ENCODE measurements at regions not wholly inside any gene's neighbourhood (a gene's known extent, or its start where the extent isn't known, plus 50 kb on each side); places are given as distances from the start of the nearest gene placed in this dataset.
A peak's percentile ranks its signal among the peaks of the same experiment; 100 is the strongest.

DNA sequence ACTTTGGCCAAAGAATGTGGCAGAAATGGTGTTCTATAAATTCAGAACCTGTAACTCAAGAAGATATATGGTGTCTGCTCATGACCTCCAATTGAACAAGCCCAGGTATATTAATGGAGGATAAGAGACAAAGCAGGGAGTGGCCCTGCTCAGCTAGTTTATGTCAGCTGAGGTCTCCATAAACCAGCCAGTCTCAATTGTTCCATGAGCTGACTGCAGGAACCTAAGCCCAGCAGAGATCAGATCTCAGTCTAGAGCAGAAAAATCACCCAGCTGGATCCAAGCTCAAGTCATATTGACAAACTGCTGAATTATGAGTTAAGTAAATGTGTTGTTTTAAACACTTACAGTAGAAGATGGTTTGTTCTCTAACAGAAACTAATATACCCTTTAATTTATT, 105.5 kb upstream of the SGCE start (continued):
- TF ChIP-seq, protein P1, sequence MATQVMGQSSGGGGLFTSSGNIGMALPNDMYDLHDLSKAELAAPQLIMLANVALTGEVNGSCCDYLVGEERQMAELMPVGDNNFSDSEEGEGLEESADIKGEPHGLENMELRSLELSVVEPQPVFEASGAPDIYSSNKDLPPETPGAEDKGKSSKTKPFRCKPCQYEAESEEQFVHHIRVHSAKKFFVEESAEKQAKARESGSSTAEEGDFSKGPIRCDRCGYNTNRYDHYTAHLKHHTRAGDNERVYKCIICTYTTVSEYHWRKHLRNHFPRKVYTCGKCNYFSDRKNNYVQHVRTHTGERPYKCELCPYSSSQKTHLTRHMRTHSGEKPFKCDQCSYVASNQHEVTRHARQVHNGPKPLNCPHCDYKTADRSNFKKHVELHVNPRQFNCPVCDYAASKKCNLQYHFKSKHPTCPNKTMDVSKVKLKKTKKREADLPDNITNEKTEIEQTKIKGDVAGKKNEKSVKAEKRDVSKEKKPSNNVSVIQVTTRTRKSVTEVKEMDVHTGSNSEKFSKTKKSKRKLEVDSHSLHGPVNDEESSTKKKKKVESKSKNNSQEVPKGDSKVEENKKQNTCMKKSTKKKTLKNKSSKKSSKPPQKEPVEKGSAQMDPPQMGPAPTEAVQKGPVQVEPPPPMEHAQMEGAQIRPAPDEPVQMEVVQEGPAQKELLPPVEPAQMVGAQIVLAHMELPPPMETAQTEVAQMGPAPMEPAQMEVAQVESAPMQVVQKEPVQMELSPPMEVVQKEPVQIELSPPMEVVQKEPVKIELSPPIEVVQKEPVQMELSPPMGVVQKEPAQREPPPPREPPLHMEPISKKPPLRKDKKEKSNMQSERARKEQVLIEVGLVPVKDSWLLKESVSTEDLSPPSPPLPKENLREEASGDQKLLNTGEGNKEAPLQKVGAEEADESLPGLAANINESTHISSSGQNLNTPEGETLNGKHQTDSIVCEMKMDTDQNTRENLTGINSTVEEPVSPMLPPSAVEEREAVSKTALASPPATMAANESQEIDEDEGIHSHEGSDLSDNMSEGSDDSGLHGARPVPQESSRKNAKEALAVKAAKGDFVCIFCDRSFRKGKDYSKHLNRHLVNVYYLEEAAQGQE (IDR thresholded peaks at IDR 0.05; ENCODE audit: low read depth, low read length), result no peak
- no peak for TF ChIP-seq GATA2 (CRISPR knock-in tag; IDR thresholded peaks at IDR 0.05)
- TF ChIP-seq SMC3 (IDR thresholded peaks at IDR 0.05; ENCODE audit: low read depth, low read length), result no peak
- no peak for TF ChIP-seq RCOR1 (IDR thresholded peaks at IDR 0.05; ENCODE audit: low read length)
- TF ChIP-seq, protein P2, sequence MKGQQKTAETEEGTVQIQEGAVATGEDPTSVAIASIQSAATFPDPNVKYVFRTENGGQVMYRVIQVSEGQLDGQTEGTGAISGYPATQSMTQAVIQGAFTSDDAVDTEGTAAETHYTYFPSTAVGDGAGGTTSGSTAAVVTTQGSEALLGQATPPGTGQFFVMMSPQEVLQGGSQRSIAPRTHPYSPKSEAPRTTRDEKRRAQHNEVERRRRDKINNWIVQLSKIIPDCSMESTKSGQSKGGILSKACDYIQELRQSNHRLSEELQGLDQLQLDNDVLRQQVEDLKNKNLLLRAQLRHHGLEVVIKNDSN (IDR thresholded peaks at IDR 0.05; ENCODE audit: borderline replicate concordance, low read depth), result no peak

DNA sequence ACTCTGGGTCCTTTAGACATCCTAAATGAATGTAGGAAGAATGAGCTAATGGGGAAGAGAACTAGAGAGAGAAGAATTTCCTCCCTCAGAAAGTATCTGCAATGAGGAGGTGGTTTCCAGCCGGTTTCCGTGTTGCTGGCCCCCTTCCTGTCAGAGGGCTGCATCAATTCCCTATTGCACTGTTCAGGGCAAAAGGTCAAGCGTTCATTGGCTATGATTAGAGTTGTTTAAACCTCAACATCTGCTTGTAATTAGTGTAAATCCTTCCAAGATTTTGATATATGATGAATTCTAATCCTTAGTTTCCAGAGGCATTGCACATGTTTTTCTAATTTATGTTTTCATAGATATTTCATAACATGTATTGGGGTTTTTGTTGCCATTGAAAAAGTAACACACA, 107.3 kb upstream of the SGCE start:
- H3F3A ChIP-seq (replicated peaks; ENCODE audit: insufficient read depth), result no peaks in the 10 kb centered on the region
- no peak overlapping the region for H3K4me2 ChIP-seq
- no peaks in the 10 kb centered on the region for H4K20me1 ChIP-seq (ENCODE audit: insufficient read depth)
- no peaks in the 10 kb centered on the region for H3K9me3 ChIP-seq
- H3K4me1 ChIP-seq (ENCODE audit: control insufficient read depth in 1 of 2, insufficient read depth in 2 of 2, low read depth in 1 of 2, low read length in 1 of 2), result peaks cover 0 to 4% of the 10 kb centered on the region in 2 experiments; a peak in 1 of 4 replicates
- H3K27me3 ChIP-seq (ENCODE audit: insufficient read depth), result no peaks in the 10 kb centered on the region
- no peaks in the 10 kb centered on the region for H3K79me2 ChIP-seq (ENCODE audit: insufficient read depth)
- no peak overlapping the region for H3K4me3 ChIP-seq (ENCODE audit: low read depth in 2 of 2, low read length in 1 of 2)
- no peaks in the 10 kb centered on the region for H3K9me2 ChIP-seq
- peak; percentile 40 for TF ChIP-seq TCF12 (IDR thresholded peaks at IDR 0.05)
- TF ChIP-seq RAD21 (IDR thresholded peaks at IDR 0.05; ENCODE audit: low read length), result no peak
- H3K9ac ChIP-seq, result no peak overlapping the region
- ChIA-PET POLR2A (no interaction called here), CTCF (interaction anchor here (0.7 to 1.0 kb wide), 2 partner anchors 292 to 297 kb away, joined by 3 read pairs; no protein-coding TSS in a partner anchor)
- DNase-seq, result peak; percentile 4
- WGBS (ENCODE audit: low lambda C conversion rate), result 21% methylated on average over 3 of the region's 3 CpGs
- H2AFZ ChIP-seq (ENCODE audit: low read depth), result no peak overlapping the region
- no peaks in the 10 kb centered on the region for H3K36me3 ChIP-seq (replicated peaks in 1 of 2; ENCODE audit: control insufficient read depth in 1 of 2, insufficient read depth in 2 of 2, low read length in 1 of 2)
- H3K27ac ChIP-seq (ENCODE audit: low read depth in 2 of 2, low read length in 1 of 2), result no peak overlapping the region

DNA sequence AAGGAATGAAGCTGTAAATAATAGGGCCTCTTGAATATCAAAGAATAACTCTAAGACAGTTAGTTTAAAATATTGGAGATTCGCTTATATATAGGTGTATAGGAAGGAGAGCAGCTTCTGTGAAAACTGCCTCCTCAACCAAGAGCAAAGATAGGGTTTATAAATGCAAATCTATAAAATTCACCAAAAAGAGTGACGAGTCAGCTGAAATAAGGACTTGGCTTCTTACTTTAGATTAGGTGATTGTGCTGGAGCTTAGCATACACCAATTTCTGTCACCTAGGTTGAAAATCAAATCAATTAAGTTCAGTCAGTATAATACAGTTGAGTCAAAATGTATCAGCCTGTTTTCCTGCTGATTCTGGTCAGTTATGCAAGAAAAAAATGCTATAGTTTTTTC, 113.8 kb upstream of the SGCE start:
- DNase-seq, result no peak
- no peak overlapping the region for H3K4me2 ChIP-seq
- H3K79me2 ChIP-seq (ENCODE audit: insufficient read depth), result no peaks in the 10 kb centered on the region
- no peak overlapping the region for H3K9ac ChIP-seq
- no peak overlapping the region for H3K4me3 ChIP-seq (ENCODE audit: low read depth in 2 of 2, low read length in 1 of 2)
- H4K20me1 ChIP-seq (ENCODE audit: insufficient read depth), result no peaks in the 10 kb centered on the region
- CTCF ChIA-PET, result interaction anchor here (0.8 kb wide), 1 partner anchor 9 kb away, joined by 3 read pairs; no protein-coding TSS in a partner anchor
- no peak overlapping the region for H3K27ac ChIP-seq (ENCODE audit: low read depth in 2 of 2, low read length in 1 of 2)
- no peaks in the 10 kb centered on the region for H3K36me3 ChIP-seq (replicated peaks in 1 of 2; ENCODE audit: control insufficient read depth in 1 of 2, insufficient read depth in 2 of 2, low read length in 1 of 2)
- POLR2A ChIA-PET, result no interaction called here
- H3F3A ChIP-seq (replicated peaks; ENCODE audit: insufficient read depth), result no peaks in the 10 kb centered on the region
- no peaks in the 10 kb centered on the region for H3K9me3 ChIP-seq
- no peaks in the 10 kb centered on the region for H3K4me1 ChIP-seq (ENCODE audit: control insufficient read depth in 1 of 2, insufficient read depth in 2 of 2, low read depth in 1 of 2, low read length in 1 of 2)
- H2AFZ ChIP-seq (ENCODE audit: low read depth), result no peak overlapping the region
- 23% methylated on average over 2 of the region's 2 CpGs for WGBS (ENCODE audit: low lambda C conversion rate)
- H3K9me2 ChIP-seq, result no peaks in the 10 kb centered on the region
- H3K27me3 ChIP-seq (ENCODE audit: insufficient read depth), result no peaks in the 10 kb centered on the region
- TF ChIP-seq GABPA (IDR thresholded peaks at IDR 0.05; ENCODE audit: low read depth) (no peak), SMC3 (IDR thresholded peaks at IDR 0.05; ENCODE audit: low read depth, low read length) (no peak), JUND (IDR thresholded peaks at IDR 0.05) (no peak), ELF1 (IDR thresholded peaks at IDR 0.05) (no peak), RCOR1 (IDR thresholded peaks at IDR 0.05; ENCODE audit: low read length) (no peak), MXI1 (IDR thresholded peaks at IDR 0.05; ENCODE audit: low read depth, low read length) (no peak), FOSL2 (IDR thresholded peaks at IDR 0.05; ENCODE audit: borderline replicate concordance, low read depth) (no peak), POLR2AphosphoS5 (IDR thresholded peaks at IDR 0.05; ENCODE audit: low read depth, low read length) (no peak), SIN3A (IDR thresholded peaks at IDR 0.05; ENCODE audit: borderline replicate concordance, low read depth, low read length) (no peak), TEAD4 (IDR thresholded peaks at IDR 0.05; ENCODE audit: borderline replicate concordance, insufficient read depth) (no peak), FOXM1 (IDR thresholded peaks at IDR 0.05; ENCODE audit: low read depth) (no peak)
- TF ChIP-seq, protein P3, sequence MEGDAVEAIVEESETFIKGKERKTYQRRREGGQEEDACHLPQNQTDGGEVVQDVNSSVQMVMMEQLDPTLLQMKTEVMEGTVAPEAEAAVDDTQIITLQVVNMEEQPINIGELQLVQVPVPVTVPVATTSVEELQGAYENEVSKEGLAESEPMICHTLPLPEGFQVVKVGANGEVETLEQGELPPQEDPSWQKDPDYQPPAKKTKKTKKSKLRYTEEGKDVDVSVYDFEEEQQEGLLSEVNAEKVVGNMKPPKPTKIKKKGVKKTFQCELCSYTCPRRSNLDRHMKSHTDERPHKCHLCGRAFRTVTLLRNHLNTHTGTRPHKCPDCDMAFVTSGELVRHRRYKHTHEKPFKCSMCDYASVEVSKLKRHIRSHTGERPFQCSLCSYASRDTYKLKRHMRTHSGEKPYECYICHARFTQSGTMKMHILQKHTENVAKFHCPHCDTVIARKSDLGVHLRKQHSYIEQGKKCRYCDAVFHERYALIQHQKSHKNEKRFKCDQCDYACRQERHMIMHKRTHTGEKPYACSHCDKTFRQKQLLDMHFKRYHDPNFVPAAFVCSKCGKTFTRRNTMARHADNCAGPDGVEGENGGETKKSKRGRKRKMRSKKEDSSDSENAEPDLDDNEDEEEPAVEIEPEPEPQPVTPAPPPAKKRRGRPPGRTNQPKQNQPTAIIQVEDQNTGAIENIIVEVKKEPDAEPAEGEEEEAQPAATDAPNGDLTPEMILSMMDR (IDR thresholded peaks at IDR 0.05), result no peak
- TF ChIP-seq, protein P2 (IDR thresholded peaks at IDR 0.05; ENCODE audit: borderline replicate concordance, low read depth), result no peak
- TF ChIP-seq, protein P4, sequence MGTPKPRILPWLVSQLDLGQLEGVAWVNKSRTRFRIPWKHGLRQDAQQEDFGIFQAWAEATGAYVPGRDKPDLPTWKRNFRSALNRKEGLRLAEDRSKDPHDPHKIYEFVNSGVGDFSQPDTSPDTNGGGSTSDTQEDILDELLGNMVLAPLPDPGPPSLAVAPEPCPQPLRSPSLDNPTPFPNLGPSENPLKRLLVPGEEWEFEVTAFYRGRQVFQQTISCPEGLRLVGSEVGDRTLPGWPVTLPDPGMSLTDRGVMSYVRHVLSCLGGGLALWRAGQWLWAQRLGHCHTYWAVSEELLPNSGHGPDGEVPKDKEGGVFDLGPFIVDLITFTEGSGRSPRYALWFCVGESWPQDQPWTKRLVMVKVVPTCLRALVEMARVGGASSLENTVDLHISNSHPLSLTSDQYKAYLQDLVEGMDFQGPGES (IDR thresholded peaks at IDR 0.05; ENCODE audit: low read depth, low read length), result no peak
